ENCODE measurements at regions not wholly inside any gene's neighbourhood (a gene's known extent, or its start where the extent isn't known, plus 50 kb on each side); places are given as distances from the start of the nearest gene placed in this dataset.

DNA sequence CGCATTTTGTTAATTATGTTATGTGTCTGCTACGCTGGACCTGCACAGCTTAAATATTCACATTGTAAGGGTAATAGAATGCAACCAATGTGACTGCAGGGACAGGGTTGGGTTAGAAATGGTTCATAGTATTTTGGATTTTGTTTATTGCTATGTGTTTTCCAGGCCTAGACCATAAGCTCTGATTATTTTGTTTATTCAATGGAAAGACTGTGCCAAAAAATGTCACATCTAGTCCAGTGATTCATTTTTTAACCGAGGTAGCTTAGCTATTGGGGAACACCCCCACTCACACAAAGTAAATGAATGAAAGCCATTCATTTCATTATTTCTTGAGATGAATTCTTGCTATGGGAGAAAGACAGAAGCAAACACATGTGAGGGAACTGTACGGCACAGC lies 516.5 kb upstream of the ANKRD30A start:
- Mint-ChIP-seq H3K4me1 (no peaks in the 10 kb centered on the region), H3K9me3 (no peaks in the 10 kb centered on the region), H3K4me3 (no peak overlapping the region), H3K36me3 (ENCODE audit: low read depth) (no peaks in the 10 kb centered on the region), H3K27ac (no peak overlapping the region), H3K27me3 (no peaks in the 10 kb centered on the region)
- DNase-seq (no peak), ATAC-seq (ENCODE audit: low read depth) (no peak)
- CTCF ChIA-PET: no interaction called here
- TF ChIP-seq, protein P1, sequence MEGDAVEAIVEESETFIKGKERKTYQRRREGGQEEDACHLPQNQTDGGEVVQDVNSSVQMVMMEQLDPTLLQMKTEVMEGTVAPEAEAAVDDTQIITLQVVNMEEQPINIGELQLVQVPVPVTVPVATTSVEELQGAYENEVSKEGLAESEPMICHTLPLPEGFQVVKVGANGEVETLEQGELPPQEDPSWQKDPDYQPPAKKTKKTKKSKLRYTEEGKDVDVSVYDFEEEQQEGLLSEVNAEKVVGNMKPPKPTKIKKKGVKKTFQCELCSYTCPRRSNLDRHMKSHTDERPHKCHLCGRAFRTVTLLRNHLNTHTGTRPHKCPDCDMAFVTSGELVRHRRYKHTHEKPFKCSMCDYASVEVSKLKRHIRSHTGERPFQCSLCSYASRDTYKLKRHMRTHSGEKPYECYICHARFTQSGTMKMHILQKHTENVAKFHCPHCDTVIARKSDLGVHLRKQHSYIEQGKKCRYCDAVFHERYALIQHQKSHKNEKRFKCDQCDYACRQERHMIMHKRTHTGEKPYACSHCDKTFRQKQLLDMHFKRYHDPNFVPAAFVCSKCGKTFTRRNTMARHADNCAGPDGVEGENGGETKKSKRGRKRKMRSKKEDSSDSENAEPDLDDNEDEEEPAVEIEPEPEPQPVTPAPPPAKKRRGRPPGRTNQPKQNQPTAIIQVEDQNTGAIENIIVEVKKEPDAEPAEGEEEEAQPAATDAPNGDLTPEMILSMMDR (IDR thresholded peaks at IDR 0.05): no peak
- intact Hi-C loops (cut with micrococcal nuclease): no loop called here
- POLR2A ChIA-PET: no interaction called here

DNA sequence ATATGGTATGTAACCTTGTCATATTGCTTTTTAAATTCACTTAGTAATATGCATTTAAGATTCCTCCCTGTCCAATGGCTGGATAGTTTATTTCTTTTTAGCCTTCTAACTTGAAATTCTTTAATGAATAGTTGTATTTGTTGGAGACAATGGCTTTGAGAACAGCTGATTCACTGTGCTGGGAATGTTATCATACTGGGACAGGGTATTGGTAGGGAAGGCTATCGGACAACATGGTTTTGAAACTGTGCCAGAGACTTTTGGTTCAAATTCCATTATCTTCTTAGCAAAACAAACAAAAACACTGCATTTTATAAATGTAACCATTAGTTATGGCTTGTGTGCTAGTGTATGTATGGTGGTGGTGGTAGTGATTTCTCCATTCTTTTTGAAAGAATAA lies 517.1 kb upstream of the ANKRD30A start:
- POLR2A ChIA-PET: no interaction called here
- intact Hi-C loops (cut with micrococcal nuclease): no loop called here
- TF ChIP-seq, protein P1 (IDR thresholded peaks at IDR 0.05): no peak
- no peaks in the 10 kb centered on the region for H3K9me3 Mint-ChIP-seq
- no peak for ATAC-seq (ENCODE audit: low read depth)
- H3K36me3 Mint-ChIP-seq (ENCODE audit: low read depth): no peaks in the 10 kb centered on the region
- H3K4me1 Mint-ChIP-seq: no peaks in the 10 kb centered on the region
- CTCF ChIA-PET: no interaction called here
- H3K27me3 Mint-ChIP-seq: no peaks in the 10 kb centered on the region
- no peak overlapping the region for H3K4me3 Mint-ChIP-seq
- H3K27ac Mint-ChIP-seq: no peak overlapping the region
- DNase-seq: no peak

DNA sequence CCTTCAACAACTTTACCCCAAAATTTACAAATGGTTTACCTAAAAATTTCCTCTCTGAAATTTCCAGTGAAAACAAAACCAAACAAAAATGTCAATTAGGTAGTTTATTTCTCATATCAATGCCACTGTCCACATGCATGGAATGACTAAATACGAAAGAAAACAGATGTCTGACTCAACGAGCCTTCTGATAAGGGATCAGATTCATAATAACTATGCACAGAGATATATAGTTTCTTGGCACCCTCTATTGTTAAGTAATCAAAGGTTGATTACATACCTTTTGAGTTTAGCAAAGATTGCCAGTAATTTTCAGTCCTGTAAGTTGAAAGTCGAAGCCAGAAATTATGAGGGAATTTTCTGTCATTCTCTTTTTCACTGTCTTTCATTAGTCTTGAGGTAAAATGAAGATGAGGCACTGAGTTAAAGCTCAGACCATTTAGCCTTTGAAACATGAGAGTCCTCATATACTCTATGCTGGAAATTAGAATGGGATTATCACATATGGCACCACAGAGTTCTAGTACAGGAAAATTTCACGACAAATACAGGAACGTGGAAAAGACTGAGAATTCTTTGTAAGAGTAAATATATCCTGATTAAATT lies 519.1 kb upstream of the ANKRD30A start:
- ATAC-seq (ENCODE audit: low read depth): no peak
- Mint-ChIP-seq H3K9me3 (no peaks in the 10 kb centered on the region), H3K4me1 (no peaks in the 10 kb centered on the region), H3K4me3 (no peak overlapping the region), H3K27me3 (no peaks in the 10 kb centered on the region), H3K36me3 (ENCODE audit: low read depth) (no peaks in the 10 kb centered on the region), H3K27ac (no peak overlapping the region)
- no peak for DNase-seq
- TF ChIP-seq, protein P1 (IDR thresholded peaks at IDR 0.05): no peak
- intact Hi-C loops (cut with micrococcal nuclease): loop anchor here (1.0 kb wide), 1 partner anchor 971 kb away; no protein-coding TSS in a partner anchor
- ChIA-PET POLR2A (no interaction called here), CTCF (no interaction called here)

DNA sequence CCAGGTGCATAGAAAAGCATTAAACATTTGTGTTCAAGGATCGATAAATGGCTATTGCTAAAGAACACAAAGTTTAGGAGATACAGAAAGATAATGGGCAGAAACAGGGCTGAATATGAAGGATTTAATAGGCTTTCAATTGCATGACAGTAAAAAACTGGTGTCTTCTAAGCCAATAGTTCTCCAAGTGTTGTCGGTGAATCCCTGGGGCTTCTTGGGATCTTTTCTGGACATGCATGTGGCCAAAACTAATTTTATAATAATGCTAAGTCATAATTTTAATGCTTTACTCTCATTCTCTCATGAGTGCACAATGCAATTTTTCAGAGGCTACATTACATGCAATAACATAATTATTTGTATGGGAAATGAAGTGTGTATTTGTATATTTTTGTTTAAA lies 521.1 kb upstream of the ANKRD30A start:
- no peaks in the 10 kb centered on the region for H3K27me3 Mint-ChIP-seq
- intact Hi-C loops (cut with micrococcal nuclease): no loop called here
- ATAC-seq (ENCODE audit: low read depth) (no peak), DNase-seq (no peak)
- TF ChIP-seq, protein P1 (IDR thresholded peaks at IDR 0.05): no peak
- no peak overlapping the region for H3K4me3 Mint-ChIP-seq
- no peaks in the 10 kb centered on the region for H3K36me3 Mint-ChIP-seq (ENCODE audit: low read depth)
- no peaks in the 10 kb centered on the region for H3K4me1 Mint-ChIP-seq
- no peak overlapping the region for H3K27ac Mint-ChIP-seq
- ChIA-PET POLR2A (no interaction called here), CTCF (no interaction called here)
- no peaks in the 10 kb centered on the region for H3K9me3 Mint-ChIP-seq

DNA sequence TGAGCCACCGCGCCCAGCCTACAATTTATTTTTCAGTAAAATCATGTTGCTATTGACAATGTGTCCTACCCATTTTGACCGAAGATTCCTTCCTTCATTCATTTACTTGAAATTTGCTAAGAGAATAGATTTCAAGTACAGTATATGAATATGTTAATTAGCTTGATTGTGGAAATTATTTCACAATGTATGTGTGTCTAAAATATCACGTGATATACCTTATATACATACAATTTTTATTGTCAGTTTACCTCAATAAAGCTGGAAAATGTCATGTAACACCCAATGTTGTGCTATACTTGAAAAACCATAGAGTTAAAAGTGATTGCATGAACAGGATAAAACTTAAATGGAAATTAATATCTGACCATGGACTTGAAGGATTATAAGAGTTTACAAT lies 521.7 kb upstream of the ANKRD30A start:
- ATAC-seq (ENCODE audit: low read depth) (no peak), DNase-seq (no peak)
- no peaks in the 10 kb centered on the region for H3K9me3 Mint-ChIP-seq
- no peak overlapping the region for H3K4me3 Mint-ChIP-seq
- ChIA-PET CTCF (no interaction called here), POLR2A (no interaction called here)
- no peaks in the 10 kb centered on the region for H3K27me3 Mint-ChIP-seq
- H3K36me3 Mint-ChIP-seq (ENCODE audit: low read depth): no peaks in the 10 kb centered on the region
- TF ChIP-seq, protein P1 (IDR thresholded peaks at IDR 0.05): no peak
- no peaks in the 10 kb centered on the region for H3K4me1 Mint-ChIP-seq
- intact Hi-C loops (cut with micrococcal nuclease): no loop called here
- H3K27ac Mint-ChIP-seq: no peak overlapping the region
